ENCODE measurements at regions not wholly inside any gene's neighbourhood (a gene's known extent, or its start where the extent isn't known, plus 50 kb on each side); places are given as distances from the start of the nearest gene placed in this dataset.

- no peak for DNase-seq
Measured at GRCh38 chr9:14031810-14032209, 282.1 kb downstream of the NFIB start.

GRCh38 chr9:14031060-14031414, 282.9 kb downstream of the NFIB start:
- peak; percentile 44 for DNase-seq

- peak; percentile 79 for DNase-seq
Measured at GRCh38 chr9:14030375-14031059, 283.4 kb downstream of the NFIB start.

GRCh38 chr9:14029806-14030374, 284.1 kb downstream of the NFIB start:
- DNase-seq = peak; percentile 66

- no peak for DNase-seq
Measured at GRCh38 chr9:14027116-14027800, 286.7 kb downstream of the NFIB start.

GRCh38 chr9:14025741-14026140, 288.2 kb downstream of the NFIB start:
- no peak for DNase-seq

GRCh38 chr9:14023285-14023684, 290.7 kb downstream of the NFIB start:
- no peak for DNase-seq

GRCh38 chr9:14021871-14022525, 291.9 kb downstream of the NFIB start:
- no peak for DNase-seq

GRCh38 chr9:14018081-14018480, 295.9 kb downstream of the NFIB start:
- no peak for DNase-seq

- no peak for DNase-seq
Measured at GRCh38 chr9:14014744-14015143, 299.2 kb downstream of the NFIB start.

GRCh38 chr9:14014218-14014617, 299.7 kb downstream of the NFIB start:
- no peak for DNase-seq

GRCh38 chr9:14011799-14012560, 302.0 kb downstream of the NFIB start:
- DNase-seq = no peak

- no peak for DNase-seq
Measured at GRCh38 chr9:14007190-14007769, 306.7 kb downstream of the NFIB start.

- DNase-seq = no peak
Measured at GRCh38 chr9:14006386-14007187, 307.4 kb downstream of the NFIB start.

- no peak for DNase-seq
Measured at GRCh38 chr9:14004110-14004509, 309.8 kb downstream of the NFIB start.

GRCh38 chr9:13994240-13994639, 319.7 kb downstream of the NFIB start:
- no peak for DNase-seq

- peak; percentile 54 for DNase-seq
Measured at GRCh38 chr9:13993632-13994185, 320.2 kb downstream of the NFIB start.

- peak; percentile 95 for DNase-seq
Measured at GRCh38 chr9:13992138-13993088, 321.5 kb downstream of the NFIB start.

GRCh38 chr9:13991395-13991794, 322.5 kb downstream of the NFIB start:
- peak; percentile 1 for DNase-seq

- DNase-seq = no peak
Measured at GRCh38 chr9:13990994-13991393, 322.9 kb downstream of the NFIB start.
